ENCODE measurements at regions not wholly inside any gene's neighbourhood (a gene's known extent, or its start where the extent isn't known, plus 50 kb on each side); places are given as distances from the start of the nearest gene placed in this dataset.
A peak's percentile ranks its signal among the peaks of the same experiment; 100 is the strongest.
"Not testable (repeated sequence)": the region's sequence is repeated elsewhere in the genome, so short reads cannot be mapped to it uniquely, and the experiment has no call there.

GRCh38 chr1:99537886-99538617 is 107.9 kb upstream of the PALMD start:
- no peak for DNase-seq (ENCODE audit: low read depth)

DNA sequence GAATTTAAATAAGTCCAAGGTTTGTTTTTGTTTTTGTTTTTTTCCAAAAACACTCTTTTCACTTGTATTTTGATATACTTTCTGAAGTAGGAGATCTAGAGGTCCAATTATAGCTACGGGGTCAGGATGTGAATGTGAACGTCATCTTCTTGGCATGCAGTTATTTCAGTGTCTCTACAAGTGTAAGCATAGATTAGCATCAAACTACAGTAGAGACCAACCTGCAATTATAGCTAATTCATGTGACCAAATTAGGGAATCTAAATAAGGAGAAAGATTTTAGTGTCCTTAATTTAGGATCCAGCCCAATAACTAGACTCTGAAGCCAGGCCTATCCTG is 107.3 kb upstream of the PALMD start:
- no peak for DNase-seq (ENCODE audit: low read depth)

- DNase-seq (ENCODE audit: low read depth), result no peak
Measured at GRCh38 chr1:99539131-99539530, 106.8 kb upstream of the PALMD start.

- no peak for DNase-seq (ENCODE audit: low read depth)
Measured at GRCh38 chr1:99540744-99541143, 105.2 kb upstream of the PALMD start.

- DNase-seq (ENCODE audit: low read depth), result peak; percentile 24
Measured at GRCh38 chr1:99544328-99544727, 101.6 kb upstream of the PALMD start.

GRCh38 chr1:99546432-99547416 is 99.2 kb upstream of the PALMD start:
- no peak for DNase-seq (ENCODE audit: low read depth)

DNA sequence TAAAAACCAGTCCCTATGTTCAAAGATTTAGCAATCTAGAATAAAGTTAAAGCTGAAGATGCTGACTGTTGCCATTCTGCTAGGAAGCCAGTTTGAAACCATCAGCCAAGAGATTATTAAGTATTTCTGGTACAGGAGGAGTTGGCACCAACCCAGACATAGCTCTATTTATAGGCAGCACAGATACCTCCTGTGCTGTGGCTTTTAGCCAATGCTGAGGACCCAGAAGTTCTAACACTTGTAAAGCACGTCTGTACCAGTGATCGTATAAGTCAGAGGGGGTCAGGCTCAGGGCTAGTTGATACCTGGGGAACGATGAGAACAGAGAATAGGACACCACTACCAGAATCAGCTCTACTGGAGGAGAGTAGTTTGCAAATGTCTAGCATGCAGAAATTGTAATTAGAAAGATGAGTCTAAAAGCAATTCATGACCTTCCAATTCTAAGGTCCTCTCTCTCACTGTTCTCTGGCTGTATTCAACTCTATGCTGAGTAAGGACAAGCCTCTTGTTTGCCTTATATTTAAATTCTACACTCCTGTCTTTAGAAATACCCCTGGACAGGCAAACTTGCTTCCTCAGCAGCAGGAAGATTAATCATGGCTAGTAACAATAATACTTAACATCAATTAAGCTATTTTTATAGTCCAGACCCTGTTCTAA is 96.8 kb upstream of the PALMD start:
- DNase-seq (ENCODE audit: low read depth), result peak; percentile 15

DNA sequence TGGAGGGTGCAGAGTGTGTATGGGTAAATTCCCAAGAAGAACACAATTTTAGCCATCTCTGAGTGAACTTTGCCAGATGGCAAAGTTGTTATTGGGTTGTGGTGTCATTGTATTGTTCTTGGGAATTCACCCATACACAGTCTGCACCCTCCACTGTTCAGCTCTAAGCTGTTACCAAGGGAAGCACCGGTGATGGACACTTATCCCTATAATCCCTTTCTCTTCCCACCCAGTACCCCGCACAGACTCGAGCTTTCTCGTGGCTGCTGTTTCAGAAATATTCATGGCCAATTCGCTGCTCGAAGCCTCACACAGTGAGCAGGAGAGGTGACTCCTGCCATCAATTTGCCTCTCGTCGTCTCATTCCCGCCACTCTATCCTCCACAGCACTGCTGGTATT is 95.7 kb upstream of the PALMD start:
- no peak for DNase-seq (ENCODE audit: low read depth)

GRCh38 chr1:99551812-99552614 is 93.9 kb upstream of the PALMD start:
- no peak for DNase-seq (ENCODE audit: low read depth)

- DNase-seq (ENCODE audit: low read depth), result no peak
Measured at GRCh38 chr1:99553301-99553700, 92.6 kb upstream of the PALMD start.

DNA sequence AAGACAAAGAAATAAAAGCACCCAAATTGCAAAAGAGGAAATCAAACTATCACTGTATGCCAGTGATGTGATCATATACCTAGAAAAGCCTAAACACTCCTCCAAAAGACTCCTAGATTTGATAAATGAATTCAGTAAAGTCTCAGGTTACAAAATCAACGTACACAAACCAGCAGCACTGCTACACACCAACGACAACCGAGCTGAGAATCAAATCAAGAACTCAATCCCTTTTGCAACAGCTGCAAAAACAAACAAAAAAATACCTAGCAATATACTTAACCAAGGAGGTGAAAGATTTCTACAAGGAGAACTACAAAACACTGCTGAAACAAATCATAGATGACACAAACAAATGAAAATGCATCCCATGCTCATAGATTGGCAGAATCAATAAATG is 92.1 kb upstream of the PALMD start:
- not testable (repeated sequence) for DNase-seq (ENCODE audit: low read depth)

DNA sequence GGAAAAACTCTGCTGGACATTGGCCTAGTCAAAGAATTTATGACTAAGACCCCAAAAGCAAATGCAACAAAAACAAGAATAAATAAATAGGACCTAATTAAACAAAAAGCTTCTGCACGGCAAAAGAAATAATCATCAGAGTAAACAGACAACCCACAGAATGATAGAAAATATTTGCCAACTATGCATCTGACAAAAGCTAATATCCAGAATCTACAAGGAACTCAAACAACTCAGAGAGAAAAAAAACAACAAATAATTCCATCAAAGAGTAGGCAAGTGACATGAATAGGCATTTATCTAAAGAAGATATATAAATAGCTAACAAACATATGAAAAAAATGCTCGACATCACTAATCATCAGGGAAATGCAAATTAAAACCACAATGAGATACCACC is 91.2 kb upstream of the PALMD start:
- no peak for DNase-seq (ENCODE audit: low read depth)

- peak; percentile 56 for DNase-seq (ENCODE audit: low read depth)
Measured at GRCh38 chr1:99557546-99558202, 88.2 kb upstream of the PALMD start.

DNA sequence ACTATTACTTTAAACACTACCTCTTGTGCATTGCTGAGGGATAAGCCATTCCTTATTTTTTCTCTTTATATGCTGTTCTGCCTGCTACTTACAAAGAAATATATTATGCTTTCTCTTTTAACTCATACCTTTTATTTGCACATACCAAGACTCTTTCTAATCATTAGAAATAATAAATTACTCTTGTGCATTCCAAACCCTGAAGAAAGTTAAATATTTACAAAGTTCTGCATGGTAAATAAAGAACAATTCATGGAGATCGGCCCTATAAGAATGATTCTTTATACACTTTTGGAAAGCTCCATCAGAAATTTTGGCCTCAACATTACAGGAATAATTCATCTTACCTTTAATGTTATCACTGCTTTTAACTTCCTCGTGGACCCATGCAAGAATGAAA is 86.7 kb upstream of the PALMD start:
- DNase-seq (ENCODE audit: low read depth), result no peak

- DNase-seq (ENCODE audit: low read depth), result no peak
Measured at GRCh38 chr1:99560207-99561040, 85.5 kb upstream of the PALMD start.

- no peak for DNase-seq (ENCODE audit: low read depth)
Measured at GRCh38 chr1:99561952-99562351, 84.0 kb upstream of the PALMD start.

GRCh38 chr1:99565606-99566289 is 80.2 kb upstream of the PALMD start:
- DNase-seq (ENCODE audit: low read depth), result no peak

GRCh38 chr1:99566290-99567021 is 79.5 kb upstream of the PALMD start:
- no peak for DNase-seq (ENCODE audit: low read depth)
